ENCODE measurements at regions not wholly inside any gene's neighbourhood (a gene's known extent, or its start where the extent isn't known, plus 50 kb on each side); places are given as distances from the start of the nearest gene placed in this dataset.

DNA sequence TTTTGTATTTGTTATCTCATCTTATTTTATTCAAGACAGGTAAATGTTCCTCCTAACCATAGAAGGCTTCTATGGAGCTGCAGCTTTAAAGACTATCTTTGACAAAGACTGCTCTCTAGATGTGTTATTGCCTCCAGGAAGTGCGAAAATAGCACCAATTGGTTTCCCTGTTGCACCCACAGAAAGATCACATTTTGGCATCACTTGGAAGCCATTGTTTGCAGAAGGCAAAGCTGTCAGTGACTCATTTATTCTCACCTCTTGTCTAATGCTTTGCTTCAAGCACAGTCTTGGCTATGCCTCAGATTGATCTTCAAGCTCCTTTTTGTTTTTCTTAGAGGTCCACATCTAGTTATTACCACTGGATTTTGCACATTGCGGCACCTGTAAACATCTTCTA, 150.3 kb downstream of the PCDH7 start:
- no peak overlapping the region for H3K27ac ChIP-seq (ENCODE audit: low read depth in 1 of 2, low read length in 2 of 2)
- POLR2A ChIA-PET: no interaction called here
- CTCF ChIA-PET: no interaction called here

DNA sequence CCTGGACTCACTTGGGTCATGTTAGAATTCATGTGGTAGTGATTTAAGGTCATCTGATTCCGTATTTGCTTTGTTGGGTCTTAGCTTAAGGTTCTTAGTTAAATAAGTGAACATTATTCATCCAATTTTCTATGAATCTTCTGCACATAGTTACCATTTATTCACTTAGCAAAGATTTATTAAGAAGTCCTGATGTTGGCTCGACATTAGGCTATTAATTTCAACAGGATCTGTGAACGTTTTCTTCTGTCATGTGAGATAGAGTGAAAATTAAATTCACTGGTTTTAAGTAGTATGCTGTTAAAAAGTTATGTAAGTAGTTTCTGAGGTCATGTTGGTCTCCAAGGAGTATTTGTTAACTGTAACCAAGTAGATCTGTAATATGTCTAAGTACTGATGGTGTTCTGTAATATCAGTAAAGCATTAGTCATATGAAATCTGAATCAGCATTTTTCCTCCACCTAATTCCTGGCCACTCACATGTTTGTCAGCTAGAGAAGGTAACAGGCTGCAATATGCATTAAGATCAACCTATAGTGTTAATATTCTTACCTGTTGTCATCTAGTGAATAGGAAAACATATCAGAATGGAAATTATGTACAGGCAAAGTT, 155.6 kb downstream of the PCDH7 start:
- ChIA-PET CTCF (no interaction called here), POLR2A (no interaction called here)
- Mint-ChIP-seq H3K36me3 (ENCODE audit: low read depth) (no peaks in the 10 kb centered on the region), H3K4me1 (ENCODE audit: low read depth) (no peaks in the 10 kb centered on the region), H3K27ac (no peak overlapping the region), H3K27me3 (no peaks in the 10 kb centered on the region), H3K9me3 (peaks cover 10% of the 10 kb centered on the region), H3K4me3 (no peak overlapping the region)
- Histone ChIP-seq H3K27me3 (ENCODE audit: control insufficient read depth in 1 of 2, insufficient read depth in 2 of 2, low read length in 2 of 2) (no peaks in the 10 kb centered on the region), H3K9me3 (ENCODE audit: control insufficient read depth in 1 of 2, insufficient read depth in 1 of 2, low read length in 2 of 2) (peaks cover 0 to 8% of the 10 kb centered on the region in 2 experiments), H3K4me3 (ENCODE audit: low read length) (no peak overlapping the region), H3K27ac (ENCODE audit: low read depth in 1 of 2, low read length in 2 of 2) (no peak overlapping the region), H3K4me1 (ENCODE audit: insufficient read depth, low read length) (no peaks in the 10 kb centered on the region), H3K36me3 (ENCODE audit: insufficient read depth, low read length) (no peaks in the 10 kb centered on the region)
- TF ChIP-seq, protein P1, sequence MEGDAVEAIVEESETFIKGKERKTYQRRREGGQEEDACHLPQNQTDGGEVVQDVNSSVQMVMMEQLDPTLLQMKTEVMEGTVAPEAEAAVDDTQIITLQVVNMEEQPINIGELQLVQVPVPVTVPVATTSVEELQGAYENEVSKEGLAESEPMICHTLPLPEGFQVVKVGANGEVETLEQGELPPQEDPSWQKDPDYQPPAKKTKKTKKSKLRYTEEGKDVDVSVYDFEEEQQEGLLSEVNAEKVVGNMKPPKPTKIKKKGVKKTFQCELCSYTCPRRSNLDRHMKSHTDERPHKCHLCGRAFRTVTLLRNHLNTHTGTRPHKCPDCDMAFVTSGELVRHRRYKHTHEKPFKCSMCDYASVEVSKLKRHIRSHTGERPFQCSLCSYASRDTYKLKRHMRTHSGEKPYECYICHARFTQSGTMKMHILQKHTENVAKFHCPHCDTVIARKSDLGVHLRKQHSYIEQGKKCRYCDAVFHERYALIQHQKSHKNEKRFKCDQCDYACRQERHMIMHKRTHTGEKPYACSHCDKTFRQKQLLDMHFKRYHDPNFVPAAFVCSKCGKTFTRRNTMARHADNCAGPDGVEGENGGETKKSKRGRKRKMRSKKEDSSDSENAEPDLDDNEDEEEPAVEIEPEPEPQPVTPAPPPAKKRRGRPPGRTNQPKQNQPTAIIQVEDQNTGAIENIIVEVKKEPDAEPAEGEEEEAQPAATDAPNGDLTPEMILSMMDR (IDR thresholded peaks at IDR 0.05): no peak
- no peak for DNase-seq
- ATAC-seq (ENCODE audit: poor library complexity): no peak
- intact Hi-C loops (cut with DNase I, micrococcal nuclease): no loop called here

More for the DNA sequence above, 150.3 kb downstream of the PCDH7 start:
- H3K4me1 Mint-ChIP-seq (ENCODE audit: low read depth): no peaks in the 10 kb centered on the region
- H3K4me3 Mint-ChIP-seq: no peak overlapping the region
- TF ChIP-seq, protein P1 (IDR thresholded peaks at IDR 0.05): no peak
- Histone ChIP-seq H3K4me3 (ENCODE audit: low read length) (no peak overlapping the region), H3K36me3 (ENCODE audit: insufficient read depth, low read length) (no peaks in the 10 kb centered on the region), H3K4me1 (ENCODE audit: insufficient read depth, low read length) (no peaks in the 10 kb centered on the region), H3K27me3 (ENCODE audit: control insufficient read depth in 1 of 2, insufficient read depth in 2 of 2, low read length in 2 of 2) (no peaks in the 10 kb centered on the region), H3K9me3 (ENCODE audit: control insufficient read depth in 1 of 2, insufficient read depth in 1 of 2, low read length in 2 of 2) (peaks cover 0 to 7% of the 10 kb centered on the region in 2 experiments)
- H3K27ac Mint-ChIP-seq: no peak overlapping the region
- ATAC-seq (ENCODE audit: poor library complexity) (no peak), DNase-seq (no peak)
- intact Hi-C loops (cut with DNase I, micrococcal nuclease): no loop called here
- peaks cover 10% of the 10 kb centered on the region for H3K9me3 Mint-ChIP-seq
- H3K36me3 Mint-ChIP-seq (ENCODE audit: low read depth): no peaks in the 10 kb centered on the region
- no peaks in the 10 kb centered on the region for H3K27me3 Mint-ChIP-seq

DNA sequence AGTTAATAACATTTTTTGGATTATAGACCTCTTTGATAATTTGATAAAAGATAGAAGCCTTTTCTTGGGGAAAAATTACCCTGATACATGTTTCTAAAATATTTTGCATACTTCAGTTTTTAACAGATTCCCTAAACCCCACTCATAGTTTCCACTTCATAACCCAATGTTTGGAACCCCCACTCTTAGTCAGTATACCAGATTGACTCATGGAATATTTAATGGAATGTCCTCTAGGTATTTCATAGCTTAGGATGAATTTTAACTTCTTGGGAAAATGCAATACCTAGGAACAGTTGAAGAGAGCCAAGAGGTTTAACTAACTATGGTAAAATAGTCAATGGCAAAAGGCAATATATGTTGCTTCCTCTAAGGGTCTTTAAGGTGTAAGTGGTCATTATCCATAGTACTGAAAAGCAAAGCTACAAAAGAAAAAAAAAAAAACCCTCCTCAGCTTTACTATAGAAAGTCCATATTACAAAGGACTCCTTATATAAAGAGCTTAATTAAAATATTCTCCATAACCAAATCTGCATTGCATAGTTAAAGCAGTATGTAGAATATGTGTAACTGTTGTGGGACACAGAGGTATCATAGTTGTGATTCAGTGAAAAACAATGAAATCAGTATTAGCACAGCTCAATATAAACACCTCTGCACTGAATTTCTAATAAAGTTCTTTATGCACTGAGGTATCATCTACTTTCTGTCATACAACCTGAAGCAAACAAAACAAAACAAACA, 159.9 kb downstream of the PCDH7 start:
- intact Hi-C loops (cut with DNase I, micrococcal nuclease): no loop called here
- TF ChIP-seq, protein P1 (IDR thresholded peaks at IDR 0.05): no peak
- H3K4me3 Mint-ChIP-seq: no peak overlapping the region
- H3K27ac Mint-ChIP-seq: no peak overlapping the region
- Histone ChIP-seq H3K27me3 (ENCODE audit: control insufficient read depth in 1 of 2, insufficient read depth in 2 of 2, low read length in 2 of 2) (no peaks in the 10 kb centered on the region), H3K4me1 (ENCODE audit: insufficient read depth, low read length) (no peaks in the 10 kb centered on the region), H3K27ac (ENCODE audit: low read depth in 1 of 2, low read length in 2 of 2) (no peak overlapping the region), H3K4me3 (ENCODE audit: low read length) (no peak overlapping the region), H3K36me3 (ENCODE audit: insufficient read depth, low read length) (no peaks in the 10 kb centered on the region), H3K9me3 (ENCODE audit: control insufficient read depth in 1 of 2, insufficient read depth in 1 of 2, low read length in 2 of 2) (peaks cover 0 to 4% of the 10 kb centered on the region in 2 experiments)
- H3K27me3 Mint-ChIP-seq: no peaks in the 10 kb centered on the region
- no peak for ATAC-seq (ENCODE audit: poor library complexity)
- POLR2A ChIA-PET: no interaction called here
- CTCF ChIA-PET: no interaction called here
- H3K9me3 Mint-ChIP-seq: peaks cover 9% of the 10 kb centered on the region
- no peak for DNase-seq
- H3K36me3 Mint-ChIP-seq (ENCODE audit: low read depth): no peaks in the 10 kb centered on the region
- no peaks in the 10 kb centered on the region for H3K4me1 Mint-ChIP-seq (ENCODE audit: low read depth)
